ENCODE measurements at regions not wholly inside any gene's neighbourhood (a gene's known extent, or its start where the extent isn't known, plus 50 kb on each side); places are given as distances from the start of the nearest gene placed in this dataset.

DNA sequence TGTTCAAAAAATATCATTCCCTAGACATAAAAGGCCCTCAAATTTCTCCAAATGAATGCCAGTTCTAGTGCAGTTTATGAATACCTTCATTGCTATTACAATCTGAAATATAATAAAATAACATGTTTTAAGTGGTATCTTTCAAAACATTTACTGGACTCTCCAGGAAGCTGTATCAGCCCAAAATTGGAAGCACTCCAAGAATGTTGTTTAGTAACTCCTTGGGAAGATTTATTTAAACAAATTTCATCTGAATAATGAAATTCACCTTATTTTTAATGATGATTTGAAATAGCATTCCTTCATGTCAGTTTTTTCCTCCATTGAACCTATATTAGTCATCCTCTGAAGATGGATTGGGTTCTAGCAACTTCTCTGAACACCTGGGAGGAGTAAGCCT lies 217.2 kb upstream of the PCDH18 start:
- intact Hi-C loops (cut with micrococcal nuclease): no loop called here
- POLR2A ChIA-PET: no interaction called here
- no peaks in the 10 kb centered on the region for H3K79me2 ChIP-seq (ENCODE audit: control insufficient read depth, insufficient read depth, low read length)
- DNase-seq (ENCODE audit: low read depth, low spot score) (peak; percentile 9), FAIRE-seq (no peak)
- H4K20me1 ChIP-seq (replicated peaks; ENCODE audit: control insufficient read depth, extremely low read depth, insufficient read depth, low read length): no peaks in the 10 kb centered on the region
- H3K4me2 ChIP-seq (ENCODE audit: insufficient read depth, low read length): no peak overlapping the region
- no peaks in the 10 kb centered on the region for H3K4me1 ChIP-seq (ENCODE audit: control insufficient read depth, extremely low read depth, insufficient read depth, low read length)
- BruUV-seq (replicated peaks): no TSS peak
- H3K9ac ChIP-seq (replicated peaks; ENCODE audit: extremely low read depth, insufficient read depth, low read length): no peak overlapping the region
- no peak overlapping the region for H3K27ac ChIP-seq (ENCODE audit: insufficient read depth, low read depth, low read length)
- no peak overlapping the region for H2AFZ ChIP-seq (ENCODE audit: low read depth, low read length)
- H3K4me3 ChIP-seq (replicated peaks in 1 of 3; ENCODE audit: insufficient read depth in 1 of 3, low read depth in 1 of 3, low read length in 3 of 3): no peak overlapping the region
- no peaks in the 10 kb centered on the region for H3K36me3 ChIP-seq (ENCODE audit: control insufficient read depth in 2 of 2, extremely low read depth in 1 of 2, insufficient read depth in 2 of 2, low read length in 2 of 2)
- CTCF ChIA-PET: no interaction called here
- dilution Hi-C loops (cut with MboI; ENCODE audit: extremely low pct_ligation_motif_present, low sequenced_read_pairs): no loop called here
- no peaks in the 10 kb centered on the region for H3K27me3 ChIP-seq (ENCODE audit: control insufficient read depth in 2 of 2, insufficient read depth in 2 of 2, low read length in 2 of 2)
- TF ChIP-seq EZH2 (IDR thresholded peaks at IDR 0.05; ENCODE audit: borderline replicate concordance, low read depth, low read length, severe bottlenecking): no peak
- TF ChIP-seq MYC (IDR thresholded peaks at IDR 0.05; ENCODE audit: low read depth, low read length): no peak
- no peak for TF ChIP-seq FOS (IDR thresholded peaks at IDR 0.05; ENCODE audit: borderline replicate concordance, insufficient read depth, low read length)
- TF ChIP-seq, protein P1, sequence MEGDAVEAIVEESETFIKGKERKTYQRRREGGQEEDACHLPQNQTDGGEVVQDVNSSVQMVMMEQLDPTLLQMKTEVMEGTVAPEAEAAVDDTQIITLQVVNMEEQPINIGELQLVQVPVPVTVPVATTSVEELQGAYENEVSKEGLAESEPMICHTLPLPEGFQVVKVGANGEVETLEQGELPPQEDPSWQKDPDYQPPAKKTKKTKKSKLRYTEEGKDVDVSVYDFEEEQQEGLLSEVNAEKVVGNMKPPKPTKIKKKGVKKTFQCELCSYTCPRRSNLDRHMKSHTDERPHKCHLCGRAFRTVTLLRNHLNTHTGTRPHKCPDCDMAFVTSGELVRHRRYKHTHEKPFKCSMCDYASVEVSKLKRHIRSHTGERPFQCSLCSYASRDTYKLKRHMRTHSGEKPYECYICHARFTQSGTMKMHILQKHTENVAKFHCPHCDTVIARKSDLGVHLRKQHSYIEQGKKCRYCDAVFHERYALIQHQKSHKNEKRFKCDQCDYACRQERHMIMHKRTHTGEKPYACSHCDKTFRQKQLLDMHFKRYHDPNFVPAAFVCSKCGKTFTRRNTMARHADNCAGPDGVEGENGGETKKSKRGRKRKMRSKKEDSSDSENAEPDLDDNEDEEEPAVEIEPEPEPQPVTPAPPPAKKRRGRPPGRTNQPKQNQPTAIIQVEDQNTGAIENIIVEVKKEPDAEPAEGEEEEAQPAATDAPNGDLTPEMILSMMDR (IDR thresholded peaks at IDR 0.05; ENCODE audit: extremely low read depth in 1 of 2, insufficient read depth in 1 of 2, low read depth in 1 of 2, low read length in 2 of 2): no peak
- TF ChIP-seq JUN (IDR thresholded peaks at IDR 0.05; ENCODE audit: borderline replicate concordance, insufficient read depth, insufficient read length, low read depth): no peak
- TF ChIP-seq, protein P2, sequence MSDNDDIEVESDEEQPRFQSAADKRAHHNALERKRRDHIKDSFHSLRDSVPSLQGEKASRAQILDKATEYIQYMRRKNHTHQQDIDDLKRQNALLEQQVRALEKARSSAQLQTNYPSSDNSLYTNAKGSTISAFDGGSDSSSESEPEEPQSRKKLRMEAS (IDR thresholded peaks at IDR 0.05; ENCODE audit: insufficient read depth, insufficient read length): no peak
- TF ChIP-seq POLR2A (IDR thresholded peaks at IDR 0.05; ENCODE audit: low read depth, low read length): no peak
- TF ChIP-seq GATA2 (IDR thresholded peaks at IDR 0.05; ENCODE audit: insufficient read depth, insufficient read length, low read depth, low read length): no peak
- no peak for TF ChIP-seq POLR2AphosphoS5 (IDR thresholded peaks at IDR 0.05; ENCODE audit: insufficient read depth, low read depth, low read length)
- no peaks in the 10 kb centered on the region for H3K9me1 ChIP-seq (replicated peaks; ENCODE audit: control insufficient read depth, extremely low read depth, insufficient read depth, low read length)
- H3K9me3 ChIP-seq (replicated peaks; ENCODE audit: control insufficient read depth, insufficient read depth, low read length): no peaks in the 10 kb centered on the region

Data from endothelial cell of umbilical vein (primary cell).